OCI-LY3 (cell line): ENCODE measurements at regions not wholly inside any gene's neighbourhood (a gene's known extent, or its start where the extent isn't known, plus 50 kb on each side); places are given as distances from the start of the nearest gene placed in this dataset.

Source experiments
- EZH2phosphoT487 ChIP-seq: fragments of 200-600 bp; shearing (Covaris generic); IDR thresholded peaks from 2 replicates; pipeline ENCODE4 v1.6.1; 2018; ENCODE audit warnings: antibody characterized with exemption, mixed run types, low read depth
- TF ChIP-seq, protein P1 (sequence below): fragments of 200-600, 300-600 bp; sonication (generic); IDR thresholded peaks from 2 replicates; pipeline ENCODE4 v1.5.1; 2014; ENCODE audit warnings: antibody characterized with exemption, low read length, low read depth

- TF ChIP-seq, protein P1, sequence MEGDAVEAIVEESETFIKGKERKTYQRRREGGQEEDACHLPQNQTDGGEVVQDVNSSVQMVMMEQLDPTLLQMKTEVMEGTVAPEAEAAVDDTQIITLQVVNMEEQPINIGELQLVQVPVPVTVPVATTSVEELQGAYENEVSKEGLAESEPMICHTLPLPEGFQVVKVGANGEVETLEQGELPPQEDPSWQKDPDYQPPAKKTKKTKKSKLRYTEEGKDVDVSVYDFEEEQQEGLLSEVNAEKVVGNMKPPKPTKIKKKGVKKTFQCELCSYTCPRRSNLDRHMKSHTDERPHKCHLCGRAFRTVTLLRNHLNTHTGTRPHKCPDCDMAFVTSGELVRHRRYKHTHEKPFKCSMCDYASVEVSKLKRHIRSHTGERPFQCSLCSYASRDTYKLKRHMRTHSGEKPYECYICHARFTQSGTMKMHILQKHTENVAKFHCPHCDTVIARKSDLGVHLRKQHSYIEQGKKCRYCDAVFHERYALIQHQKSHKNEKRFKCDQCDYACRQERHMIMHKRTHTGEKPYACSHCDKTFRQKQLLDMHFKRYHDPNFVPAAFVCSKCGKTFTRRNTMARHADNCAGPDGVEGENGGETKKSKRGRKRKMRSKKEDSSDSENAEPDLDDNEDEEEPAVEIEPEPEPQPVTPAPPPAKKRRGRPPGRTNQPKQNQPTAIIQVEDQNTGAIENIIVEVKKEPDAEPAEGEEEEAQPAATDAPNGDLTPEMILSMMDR: no peak
- no peak for TF ChIP-seq EZH2phosphoT487
Measured at GRCh38 chr1:182213163-182213562, 151.7 kb upstream of the ZNF648 start.
